ENCODE measurements at regions not wholly inside any gene's neighbourhood (a gene's known extent, or its start where the extent isn't known, plus 50 kb on each side); places are given as distances from the start of the nearest gene placed in this dataset.

GRCh38 chr12:87513536-87514280 is 515.5 kb downstream of the C12orf50 start:
- DNase-seq: no peak
- no peaks in the 10 kb centered on the region for H3K9me3 Mint-ChIP-seq (ENCODE audit: unreplicated experiment)
- H3K27ac Mint-ChIP-seq (ENCODE audit: unreplicated experiment): no peak overlapping the region
- H3K4me3 Mint-ChIP-seq (ENCODE audit: unreplicated experiment): no peak overlapping the region
- no peak for TF ChIP-seq CTCF (IDR thresholded peaks at IDR 0.05; ENCODE audit: partially characterized antibody, unreplicated experiment)
- no peaks in the 10 kb centered on the region for H3K27me3 Mint-ChIP-seq (ENCODE audit: unreplicated experiment)
- no peaks in the 10 kb centered on the region for H3K36me3 Mint-ChIP-seq (ENCODE audit: unreplicated experiment)
- no peaks in the 10 kb centered on the region for H3K4me1 Mint-ChIP-seq (ENCODE audit: low read depth, unreplicated experiment)

- Mint-ChIP-seq H3K36me3 (ENCODE audit: unreplicated experiment) (no peaks in the 10 kb centered on the region), H3K27me3 (ENCODE audit: unreplicated experiment) (no peaks in the 10 kb centered on the region), H3K27ac (ENCODE audit: unreplicated experiment) (no peak overlapping the region), H3K4me1 (ENCODE audit: low read depth, unreplicated experiment) (no peaks in the 10 kb centered on the region), H3K4me3 (ENCODE audit: unreplicated experiment) (no peak overlapping the region), H3K9me3 (ENCODE audit: unreplicated experiment) (no peaks in the 10 kb centered on the region)
- no peak for DNase-seq
- no peak for TF ChIP-seq CTCF (IDR thresholded peaks at IDR 0.05; ENCODE audit: partially characterized antibody, unreplicated experiment)
Measured at GRCh38 chr12:87511371-87511770, 517.8 kb downstream of the C12orf50 start.

- Mint-ChIP-seq H3K9me3 (ENCODE audit: unreplicated experiment) (no peaks in the 10 kb centered on the region), H3K36me3 (ENCODE audit: unreplicated experiment) (no peaks in the 10 kb centered on the region), H3K27me3 (ENCODE audit: unreplicated experiment) (no peaks in the 10 kb centered on the region), H3K27ac (ENCODE audit: unreplicated experiment) (no peak overlapping the region), H3K4me1 (ENCODE audit: low read depth, unreplicated experiment) (no peaks in the 10 kb centered on the region), H3K4me3 (ENCODE audit: unreplicated experiment) (no peak overlapping the region)
- no peak for TF ChIP-seq CTCF (IDR thresholded peaks at IDR 0.05; ENCODE audit: partially characterized antibody, unreplicated experiment)
- no peak for DNase-seq
Measured at GRCh38 chr12:87509237-87509820, 519.9 kb downstream of the C12orf50 start.

GRCh38 chr12:87491598-87491997 is 537.6 kb downstream of the C12orf50 start:
- Mint-ChIP-seq H3K4me3 (ENCODE audit: unreplicated experiment) (no peak overlapping the region), H3K9me3 (ENCODE audit: unreplicated experiment) (peaks cover 3% of the 10 kb centered on the region), H3K4me1 (ENCODE audit: low read depth, unreplicated experiment) (no peaks in the 10 kb centered on the region), H3K36me3 (ENCODE audit: unreplicated experiment) (no peaks in the 10 kb centered on the region), H3K27me3 (ENCODE audit: unreplicated experiment) (no peaks in the 10 kb centered on the region), H3K27ac (ENCODE audit: unreplicated experiment) (no peak overlapping the region)
- DNase-seq: no peak
- TF ChIP-seq CTCF (IDR thresholded peaks at IDR 0.05; ENCODE audit: partially characterized antibody, unreplicated experiment): no peak

GRCh38 chr12:87491089-87491488 is 538.1 kb downstream of the C12orf50 start:
- H3K27me3 Mint-ChIP-seq (ENCODE audit: unreplicated experiment): no peaks in the 10 kb centered on the region
- peaks cover 3% of the 10 kb centered on the region for H3K9me3 Mint-ChIP-seq (ENCODE audit: unreplicated experiment)
- no peak for DNase-seq
- H3K4me1 Mint-ChIP-seq (ENCODE audit: low read depth, unreplicated experiment): no peaks in the 10 kb centered on the region
- TF ChIP-seq CTCF (IDR thresholded peaks at IDR 0.05; ENCODE audit: partially characterized antibody, unreplicated experiment): no peak
- no peak overlapping the region for H3K27ac Mint-ChIP-seq (ENCODE audit: unreplicated experiment)
- no peak overlapping the region for H3K4me3 Mint-ChIP-seq (ENCODE audit: unreplicated experiment)
- no peaks in the 10 kb centered on the region for H3K36me3 Mint-ChIP-seq (ENCODE audit: unreplicated experiment)

All from glutamatergic neuron (in vitro differentiated cells).